ENCODE measurements at regions not wholly inside any gene's neighbourhood (a gene's known extent, or its start where the extent isn't known, plus 50 kb on each side); places are given as distances from the start of the nearest gene placed in this dataset.

- TF ChIP-seq, protein P1, sequence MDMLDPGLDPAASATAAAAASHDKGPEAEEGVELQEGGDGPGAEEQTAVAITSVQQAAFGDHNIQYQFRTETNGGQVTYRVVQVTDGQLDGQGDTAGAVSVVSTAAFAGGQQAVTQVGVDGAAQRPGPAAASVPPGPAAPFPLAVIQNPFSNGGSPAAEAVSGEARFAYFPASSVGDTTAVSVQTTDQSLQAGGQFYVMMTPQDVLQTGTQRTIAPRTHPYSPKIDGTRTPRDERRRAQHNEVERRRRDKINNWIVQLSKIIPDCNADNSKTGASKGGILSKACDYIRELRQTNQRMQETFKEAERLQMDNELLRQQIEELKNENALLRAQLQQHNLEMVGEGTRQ (IDR thresholded peaks at IDR 0.05; ENCODE audit: low read depth, low read length), result no peak
- TF ChIP-seq, protein P2, sequence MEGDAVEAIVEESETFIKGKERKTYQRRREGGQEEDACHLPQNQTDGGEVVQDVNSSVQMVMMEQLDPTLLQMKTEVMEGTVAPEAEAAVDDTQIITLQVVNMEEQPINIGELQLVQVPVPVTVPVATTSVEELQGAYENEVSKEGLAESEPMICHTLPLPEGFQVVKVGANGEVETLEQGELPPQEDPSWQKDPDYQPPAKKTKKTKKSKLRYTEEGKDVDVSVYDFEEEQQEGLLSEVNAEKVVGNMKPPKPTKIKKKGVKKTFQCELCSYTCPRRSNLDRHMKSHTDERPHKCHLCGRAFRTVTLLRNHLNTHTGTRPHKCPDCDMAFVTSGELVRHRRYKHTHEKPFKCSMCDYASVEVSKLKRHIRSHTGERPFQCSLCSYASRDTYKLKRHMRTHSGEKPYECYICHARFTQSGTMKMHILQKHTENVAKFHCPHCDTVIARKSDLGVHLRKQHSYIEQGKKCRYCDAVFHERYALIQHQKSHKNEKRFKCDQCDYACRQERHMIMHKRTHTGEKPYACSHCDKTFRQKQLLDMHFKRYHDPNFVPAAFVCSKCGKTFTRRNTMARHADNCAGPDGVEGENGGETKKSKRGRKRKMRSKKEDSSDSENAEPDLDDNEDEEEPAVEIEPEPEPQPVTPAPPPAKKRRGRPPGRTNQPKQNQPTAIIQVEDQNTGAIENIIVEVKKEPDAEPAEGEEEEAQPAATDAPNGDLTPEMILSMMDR (conservative IDR thresholded peaks at IDR 0.05; ENCODE audit: low read depth, low read length), result no peak
- no peak for TF ChIP-seq RCOR1 (IDR thresholded peaks at IDR 0.05; ENCODE audit: insufficient replicate concordance, low read length)
- TF ChIP-seq POLR2A (IDR thresholded peaks at IDR 0.05; ENCODE audit: low read depth, low read length), result no peak
- TF ChIP-seq SMC3 (IDR thresholded peaks at IDR 0.05; ENCODE audit: low read depth, low read length), result no peak
- no peak for TF ChIP-seq BHLHE40 (IDR thresholded peaks at IDR 0.05; ENCODE audit: low read depth, low read length)
- no peak for TF ChIP-seq RFX5 (IDR thresholded peaks at IDR 0.05; ENCODE audit: low read depth, low read length)
Observed at GRCh38 chr4:11565213-11565612, 136.5 kb upstream of the HS3ST1 start.
